Astrocyte (in vitro differentiated cells and primary cell): ENCODE measurements at regions not wholly inside any gene's neighbourhood (a gene's known extent, or its start where the extent isn't known, plus 50 kb on each side); places are given as distances from the start of the nearest gene placed in this dataset.

Experiments used
- DNase-seq: peaks from one replicate; pipeline ENCODE4 v3.0.0-alpha.2; 2010; ENCODE audit warnings: low read depth
- FAIRE-seq: peaks from 2 replicates; lab custom pipeline; 2011; peaks lifted over from hg19 to GRCh38; lab: Jason Lieb, UNC
- H2AFZ ChIP-seq: 2 replicates; pipeline ENCODE4 v1.6.0; 2012; ENCODE audit warnings: low read depth, low read length, inconsistent platforms
- H3K27ac ChIP-seq: 2 replicates; pipeline ENCODE4 v1.5.1; 2011; ENCODE audit warnings: low read depth, low read length, inconsistent platforms
- H3K27me3 ChIP-seq: 2 replicates; pipeline ENCODE4 v1.6.0; 2011; ENCODE audit warnings: low read length, inconsistent platforms; ENCODE audit not compliant: insufficient read depth
- H3K36me3 ChIP-seq: 2 replicates; pipeline ENCODE4 v1.5.1; 2011; ENCODE audit warnings: low read length, inconsistent platforms; ENCODE audit not compliant: insufficient read depth
- H3K4me1 ChIP-seq: 2 replicates; pipeline ENCODE4 v1.5.1; 2011; ENCODE audit warnings: low read length, inconsistent platforms; ENCODE audit not compliant: insufficient read depth
- H3K4me2 ChIP-seq: 2 replicates; pipeline ENCODE4 v1.6.0; 2012; ENCODE audit warnings: low read length, inconsistent platforms
- H3K4me3 ChIP-seq: 2 replicates; pipeline ENCODE4 v1.5.1; 2011; ENCODE audit warnings: low read depth, mild to moderate bottlenecking, low read length, inconsistent platforms; ENCODE audit not compliant: insufficient read depth
- H3K79me2 ChIP-seq: 2 replicates; pipeline ENCODE4 v1.6.0; 2012; ENCODE audit warnings: mild to moderate bottlenecking, low read length, inconsistent platforms; ENCODE audit not compliant: insufficient read depth
- H3K9ac ChIP-seq: 2 replicates; pipeline ENCODE4 v1.6.0; 2012; ENCODE audit warnings: mild to moderate bottlenecking, low read length, inconsistent platforms
- H3K9me3 ChIP-seq: 2 replicates; pipeline ENCODE4 v1.5.1; 2012; ENCODE audit warnings: low read depth, mild to moderate bottlenecking, low read length, inconsistent platforms; ENCODE audit not compliant: insufficient read depth
- H4K20me1 ChIP-seq: 2 replicates; pipeline ENCODE4 v1.6.0; 2012; ENCODE audit warnings: low read length, inconsistent platforms; ENCODE audit not compliant: insufficient read depth
- H3K27ac Mint-ChIP-seq: one replicate; pipeline ENCODE4 v1.8.0; 2021; ENCODE audit warnings: mild to moderate bottlenecking, mixed read lengths; ENCODE audit not compliant: unreplicated experiment
- H3K27me3 Mint-ChIP-seq: one replicate; pipeline ENCODE4 v1.8.0; 2021; ENCODE audit warnings: low read depth, mixed read lengths; ENCODE audit not compliant: unreplicated experiment
- H3K36me3 Mint-ChIP-seq: one replicate; pipeline ENCODE4 v1.8.0; 2021; ENCODE audit warnings: low read depth, mixed read lengths; ENCODE audit not compliant: unreplicated experiment
- H3K4me1 Mint-ChIP-seq: one replicate; pipeline ENCODE4 v1.8.0; 2021; ENCODE audit warnings: low read depth, mixed read lengths; ENCODE audit not compliant: unreplicated experiment
- H3K4me3 Mint-ChIP-seq: one replicate; pipeline ENCODE4 v1.8.0; 2021; ENCODE audit warnings: mild to moderate bottlenecking, moderate library complexity, mixed read lengths; ENCODE audit not compliant: unreplicated experiment
- H3K9me3 Mint-ChIP-seq: one replicate; pipeline ENCODE4 v1.8.0; 2021; ENCODE audit warnings: mild to moderate bottlenecking, mixed read lengths; ENCODE audit not compliant: unreplicated experiment
- CTCF ChIP-seq: IDR thresholded peaks from 2 replicates; pipeline ENCODE4 v1.5.1; 2011; ENCODE audit warnings: low read depth, mild to moderate bottlenecking, inconsistent platforms, low read length, moderate library complexity; ENCODE audit not compliant: insufficient read depth
- EZH2 ChIP-seq: IDR thresholded peaks from 2 replicates; pipeline ENCODE4 v1.6.1; 2012; ENCODE audit warnings: mild to moderate bottlenecking, low read length, inconsistent platforms; ENCODE audit not compliant: insufficient read depth

DNA sequence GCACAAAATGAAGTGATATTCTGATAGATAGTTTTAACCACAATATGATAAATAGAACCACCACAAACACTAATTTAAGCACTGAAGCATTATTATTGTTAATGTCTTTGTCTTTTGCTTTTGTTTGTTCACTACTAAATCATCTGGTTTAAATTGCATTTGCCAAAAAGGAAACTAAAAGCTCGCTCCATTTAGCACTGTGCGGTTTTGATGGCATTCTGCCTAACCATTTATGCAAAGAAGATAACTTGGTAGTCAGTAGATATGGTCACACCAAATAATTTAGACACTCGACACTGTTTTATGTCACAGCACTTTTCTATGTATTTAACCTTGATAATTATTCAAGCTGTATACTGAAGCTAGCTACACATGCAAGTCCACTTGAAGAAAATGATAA, 849.8 kb upstream of the CDH6 start:
- H3K4me1 Mint-ChIP-seq, result no peaks in the 10 kb centered on the region
- no peaks in the 10 kb centered on the region for H3K9me3 ChIP-seq

GRCh38 chr5:30341466-30341865, 852.0 kb upstream of the CDH6 start:
- Histone ChIP-seq H3K27me3 (no peaks in the 10 kb centered on the region), H3K36me3 (no peaks in the 10 kb centered on the region), H3K27ac (no peak overlapping the region), H4K20me1 (no peaks in the 10 kb centered on the region), H3K79me2 (no peaks in the 10 kb centered on the region), H3K4me3 (no peak overlapping the region), H3K9me3 (no peaks in the 10 kb centered on the region), H3K9ac (no peak overlapping the region), H3K4me2 (no peak overlapping the region), H2AFZ (no peak overlapping the region), H3K4me1 (no peaks in the 10 kb centered on the region)
- DNase-seq (no peak), FAIRE-seq (no peak)
- TF ChIP-seq EZH2 (no peak), CTCF (no peak)
- Mint-ChIP-seq H3K27ac (no peak overlapping the region), H3K9me3 (no peaks in the 10 kb centered on the region), H3K4me1 (no peaks in the 10 kb centered on the region), H3K36me3 (no peaks in the 10 kb centered on the region), H3K4me3 (no peak overlapping the region), H3K27me3 (no peaks in the 10 kb centered on the region)

More for the DNA sequence above, 849.8 kb upstream of the CDH6 start:
- Histone ChIP-seq H3K36me3 (no peaks in the 10 kb centered on the region), H3K27ac (no peak overlapping the region), H4K20me1 (no peaks in the 10 kb centered on the region), H3K4me3 (no peak overlapping the region), H3K4me2 (no peak overlapping the region), H2AFZ (no peak overlapping the region), H3K27me3 (no peaks in the 10 kb centered on the region), H3K4me1 (no peaks in the 10 kb centered on the region), H3K9ac (no peak overlapping the region), H3K79me2 (no peaks in the 10 kb centered on the region)
- TF ChIP-seq CTCF (no peak), EZH2 (no peak)
- H3K27ac Mint-ChIP-seq, result no peak overlapping the region
- DNase-seq (no peak), FAIRE-seq (peak; percentile 49)
- H3K4me3 Mint-ChIP-seq, result no peak overlapping the region
- H3K36me3 Mint-ChIP-seq, result no peaks in the 10 kb centered on the region
- H3K27me3 Mint-ChIP-seq, result no peaks in the 10 kb centered on the region
- H3K9me3 Mint-ChIP-seq, result no peaks in the 10 kb centered on the region

DNA sequence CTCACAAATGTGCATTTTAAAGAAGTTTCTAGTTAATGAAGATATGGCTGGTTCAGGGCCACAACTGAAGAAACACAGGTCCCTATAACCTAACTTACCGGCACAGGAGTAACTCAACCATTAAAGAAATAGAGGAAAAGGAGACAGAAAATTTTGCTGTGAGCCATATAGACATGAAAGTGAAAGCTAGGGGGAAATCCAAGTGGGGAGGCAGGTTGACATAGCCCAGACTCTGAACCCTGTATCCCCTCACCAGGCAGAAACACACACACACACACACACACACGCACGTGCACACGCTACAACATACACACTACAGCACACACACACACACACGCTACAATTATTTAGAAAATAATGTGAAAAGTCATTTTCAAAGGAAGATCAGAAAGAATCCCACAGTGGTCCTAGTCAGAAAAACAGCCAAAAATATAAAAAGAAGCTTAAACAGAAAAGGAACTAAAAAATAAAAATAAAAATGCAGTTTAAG, 856.4 kb upstream of the CDH6 start:
- Histone ChIP-seq H3K4me1 (no peaks in the 10 kb centered on the region), H3K79me2 (no peaks in the 10 kb centered on the region), H3K4me3 (no peak overlapping the region), H3K4me2 (no peak overlapping the region), H3K36me3 (no peaks in the 10 kb centered on the region), H3K27me3 (no peaks in the 10 kb centered on the region), H3K9me3 (no peaks in the 10 kb centered on the region), H2AFZ (no peak overlapping the region), H3K27ac (no peak overlapping the region), H3K9ac (no peak overlapping the region), H4K20me1 (no peaks in the 10 kb centered on the region)
- Mint-ChIP-seq H3K27ac (no peak overlapping the region), H3K36me3 (no peaks in the 10 kb centered on the region), H3K4me3 (no peak overlapping the region), H3K27me3 (no peaks in the 10 kb centered on the region), H3K4me1 (no peaks in the 10 kb centered on the region), H3K9me3 (no peaks in the 10 kb centered on the region)
- DNase-seq (no peak), FAIRE-seq (no peak)
- no peak for TF ChIP-seq EZH2
- no peak for TF ChIP-seq CTCF
